ACC112 (cell line): ENCODE measurements at regions not wholly inside any gene's neighbourhood (a gene's known extent, or its start where the extent isn't known, plus 50 kb on each side); places are given as distances from the start of the nearest gene placed in this dataset.
"Not testable (repeated sequence)": the region's sequence is repeated elsewhere in the genome, so short reads cannot be mapped to it uniquely, and the experiment has no call there.

Experiments used
- H2AFZ ChIP-seq: fragments of 200-600 bp; sonication (generic); one replicate; pipeline ENCODE4 v1.6.0; 2017; ENCODE audit warnings: antibody characterized with exemption, low read length; ENCODE audit not compliant: unreplicated experiment
- H3K27ac ChIP-seq: fragments of 200-600 bp; sonication (generic); 2 replicates; pipeline ENCODE4 v1.5.1; 2014; ENCODE audit warnings: low read depth, mild to moderate bottlenecking, antibody characterized with exemption, low read length, moderate library complexity
- H3K27me3 ChIP-seq: fragments of 200-600 bp; sonication (generic); 2 replicates; pipeline ENCODE4 v1.6.1; 2014; ENCODE audit warnings: mild to moderate bottlenecking, antibody characterized with exemption, low read length, moderate library complexity, mixed read lengths; ENCODE audit not compliant: insufficient read depth
- H3K36me3 ChIP-seq: fragments of 200-600 bp; sonication (generic); 2 replicates; pipeline ENCODE4 v1.6.1; 2016; ENCODE audit warnings: mild to moderate bottlenecking, antibody characterized with exemption, low read length, moderate library complexity, mixed read lengths; ENCODE audit not compliant: insufficient read depth
- H3K4me1 ChIP-seq: fragments of 200-600 bp; sonication (generic); one replicate; pipeline ENCODE4 v1.6.1; 2016; ENCODE audit warnings: low read length, mixed read lengths; ENCODE audit not compliant: insufficient read depth, unreplicated experiment, control insufficient read depth
- H3K4me3 ChIP-seq: fragments of 200-600 bp; sonication (generic); 2 replicates; pipeline ENCODE4 v1.5.1; 2014; ENCODE audit warnings: mild to moderate bottlenecking, low read depth, low read length
- H3K79me2 ChIP-seq: fragments of 200-600 bp; sonication (generic); one replicate; pipeline ENCODE4 v1.6.0; 2016; ENCODE audit warnings: low read length; ENCODE audit not compliant: control insufficient read depth, unreplicated experiment, insufficient read depth

DNA sequence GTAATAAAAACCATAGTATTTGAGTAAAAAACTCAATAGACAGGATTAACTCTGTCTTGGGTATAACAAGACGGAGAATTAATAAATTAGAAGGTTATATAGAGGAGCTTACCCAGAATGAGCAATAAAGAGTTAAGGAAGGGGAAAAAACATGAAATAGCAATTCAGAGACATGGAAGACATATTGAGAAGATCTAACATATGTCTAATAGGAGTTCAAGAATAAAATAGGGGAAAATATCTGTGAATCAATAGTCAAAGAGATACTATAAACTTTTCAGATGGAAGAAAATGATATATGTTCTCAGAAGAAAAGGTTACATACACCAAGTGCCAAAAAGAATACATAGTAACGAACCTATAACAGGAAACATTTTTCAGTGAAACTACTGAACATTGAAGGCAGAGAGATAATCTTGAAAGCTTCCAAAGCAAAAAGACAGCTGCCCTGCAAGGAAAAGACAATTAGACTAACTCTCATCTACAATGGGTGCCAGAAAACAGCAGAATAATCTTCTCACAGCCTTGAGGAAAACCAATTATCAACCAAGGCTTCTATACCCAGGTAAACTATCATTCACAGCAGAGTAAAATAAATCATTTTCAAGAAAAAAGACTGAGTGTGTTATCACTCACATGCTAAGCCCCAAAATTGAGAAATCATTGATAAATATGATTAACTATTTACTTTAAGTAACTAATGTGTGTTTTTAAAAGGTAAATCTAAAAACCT is 106.0 kb downstream of the ENC1 start:
- Histone ChIP-seq H3K4me1 (peaks cover 22% of the 10 kb centered on the region), H3K27ac (no peak overlapping the region), H2AFZ (no peak overlapping the region), H3K79me2 (no peaks in the 10 kb centered on the region), H3K27me3 (no peaks in the 10 kb centered on the region), H3K36me3 (no peaks in the 10 kb centered on the region), H3K4me3 (no peak overlapping the region)

DNA sequence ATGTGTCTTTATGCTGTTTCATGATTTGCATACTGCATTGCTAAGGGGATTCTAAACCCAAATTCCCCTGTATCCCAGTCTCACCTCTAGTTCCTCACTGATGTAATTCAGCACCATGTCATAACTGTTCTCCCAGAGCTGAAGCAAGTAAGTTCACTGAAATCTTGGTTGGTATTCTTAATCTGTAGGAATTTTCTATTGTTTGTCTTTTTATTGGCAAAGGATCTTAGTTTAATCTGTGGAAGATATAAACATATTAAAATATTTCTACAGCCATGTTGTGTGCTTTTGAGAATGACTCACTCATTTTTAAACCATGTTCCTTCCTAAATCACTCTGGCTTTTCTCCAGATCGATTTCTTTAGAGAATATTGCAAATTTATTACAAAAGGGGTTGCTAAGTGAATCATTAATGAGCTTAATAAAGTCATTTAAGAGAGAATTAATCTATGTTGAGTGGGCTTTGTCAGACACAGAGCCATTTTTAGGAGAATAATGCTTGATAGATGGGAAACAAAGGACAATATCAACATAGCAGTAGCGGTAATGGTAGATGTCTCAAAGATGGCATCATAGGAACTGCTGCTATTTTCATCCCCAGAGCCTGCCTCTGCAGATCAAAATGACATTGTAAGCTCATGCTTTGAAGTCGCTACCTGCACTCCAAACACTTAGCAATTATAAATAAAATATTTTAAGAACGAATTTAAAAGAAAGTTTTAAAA is 110.0 kb downstream of the ENC1 start:
- H3K4me1 ChIP-seq, result peaks cover 8% of the 10 kb centered on the region
- no peaks in the 10 kb centered on the region for H3K36me3 ChIP-seq
- H3K79me2 ChIP-seq, result no peaks in the 10 kb centered on the region
- H3K27me3 ChIP-seq, result no peaks in the 10 kb centered on the region
- no peak overlapping the region for H3K4me3 ChIP-seq
- peak overlapping the region; percentile 66 for H2AFZ ChIP-seq
- no peak overlapping the region for H3K27ac ChIP-seq

DNA sequence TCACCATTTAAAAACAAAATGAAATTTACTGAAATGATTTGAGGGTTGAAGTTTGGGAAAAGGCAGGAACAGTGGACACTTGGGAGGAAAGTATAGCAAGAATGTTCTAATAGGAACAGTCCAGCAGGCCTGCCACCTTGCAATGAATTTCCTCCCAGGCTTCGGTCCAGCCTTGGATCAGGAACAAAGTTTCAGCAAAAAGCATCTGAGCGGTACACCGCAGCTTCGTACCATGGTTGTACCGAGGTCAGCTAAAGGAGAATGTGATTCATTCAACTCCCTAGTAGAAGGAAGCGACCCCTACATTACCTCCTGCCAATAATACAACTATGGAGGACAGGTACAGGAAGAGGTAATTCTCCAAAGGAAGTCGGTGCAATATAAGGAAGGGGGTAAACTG is 111.4 kb downstream of the ENC1 start:
- Histone ChIP-seq H3K79me2 (no peaks in the 10 kb centered on the region), H3K27ac (no peak overlapping the region), H3K36me3 (no peaks in the 10 kb centered on the region), H3K4me3 (no peak overlapping the region), H3K4me1 (peaks cover 8% of the 10 kb centered on the region), H3K27me3 (no peaks in the 10 kb centered on the region), H2AFZ (no peak overlapping the region)

DNA sequence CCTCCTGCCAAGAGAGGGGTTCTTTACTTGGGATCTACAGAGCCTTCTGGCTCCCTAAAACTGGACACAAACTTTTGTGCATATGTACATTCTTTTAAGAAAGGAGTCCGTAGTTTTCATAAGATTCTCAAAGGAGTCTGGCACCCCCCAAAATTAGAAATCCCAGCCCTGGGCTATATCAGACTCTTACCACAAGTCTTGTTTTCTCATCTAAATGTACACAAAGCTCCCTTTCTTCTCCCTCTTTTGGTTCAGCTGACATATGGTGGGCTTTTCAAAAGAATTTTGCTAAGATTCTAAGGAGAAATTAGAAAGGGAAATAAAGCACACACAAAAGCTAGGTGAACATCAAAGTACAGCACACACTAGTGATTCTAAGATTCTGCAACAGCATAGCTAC is 114.4 kb downstream of the ENC1 start:
- no peaks in the 10 kb centered on the region for H3K79me2 ChIP-seq
- H3K4me1 ChIP-seq, result peaks cover 8% of the 10 kb centered on the region
- no peaks in the 10 kb centered on the region for H3K27me3 ChIP-seq
- no peak overlapping the region for H3K4me3 ChIP-seq
- no peaks in the 10 kb centered on the region for H3K36me3 ChIP-seq
- H3K27ac ChIP-seq, result no peak overlapping the region
- no peak overlapping the region for H2AFZ ChIP-seq

DNA sequence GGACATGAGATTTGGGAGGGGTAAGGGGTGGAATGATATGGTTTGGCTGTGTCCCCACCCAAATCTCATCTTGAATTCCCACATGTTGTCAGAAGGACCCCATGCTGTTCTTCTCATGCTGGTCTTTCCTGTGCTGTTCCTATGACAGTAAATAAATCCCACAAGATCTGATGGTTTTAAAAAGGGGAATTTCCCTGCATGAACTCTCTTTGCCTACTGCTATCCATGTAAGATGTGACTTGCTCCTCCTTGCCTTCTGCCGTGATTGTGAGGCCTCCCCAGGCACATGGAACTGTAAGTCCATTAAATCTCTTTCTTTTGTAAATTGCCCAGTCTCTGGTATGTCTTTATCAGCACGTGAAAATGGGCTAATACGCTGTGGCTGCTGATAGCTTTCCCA is 115.8 kb downstream of the ENC1 start:
- not testable (repeated sequence) for H3K79me2 ChIP-seq, H3K4me3 ChIP-seq, H3K4me1 ChIP-seq, H3K27me3 ChIP-seq, H3K27ac ChIP-seq, H2AFZ ChIP-seq, H3K36me3 ChIP-seq

DNA sequence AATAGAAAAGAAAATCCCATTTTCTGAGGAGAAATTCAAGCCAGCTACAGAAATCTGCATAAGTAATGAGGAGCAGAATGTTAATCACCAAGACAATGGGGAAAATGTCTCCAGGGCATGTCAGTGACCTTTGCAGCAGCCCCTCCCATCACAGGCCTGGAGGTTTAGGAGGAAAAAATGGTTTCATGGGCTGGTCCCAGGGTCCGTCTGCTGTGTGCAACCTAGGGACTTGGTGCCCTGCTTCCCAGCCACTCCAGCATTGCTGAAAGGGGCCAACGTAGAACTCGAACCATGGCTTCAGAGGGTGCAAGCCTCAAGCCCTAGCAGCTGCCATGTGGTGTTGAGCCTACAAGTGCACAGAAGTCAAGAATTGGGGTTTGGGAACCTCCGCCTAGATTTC is 116.8 kb downstream of the ENC1 start:
- H3K27ac ChIP-seq, H3K27me3 ChIP-seq, H3K4me1 ChIP-seq: not testable (repeated sequence)

DNA sequence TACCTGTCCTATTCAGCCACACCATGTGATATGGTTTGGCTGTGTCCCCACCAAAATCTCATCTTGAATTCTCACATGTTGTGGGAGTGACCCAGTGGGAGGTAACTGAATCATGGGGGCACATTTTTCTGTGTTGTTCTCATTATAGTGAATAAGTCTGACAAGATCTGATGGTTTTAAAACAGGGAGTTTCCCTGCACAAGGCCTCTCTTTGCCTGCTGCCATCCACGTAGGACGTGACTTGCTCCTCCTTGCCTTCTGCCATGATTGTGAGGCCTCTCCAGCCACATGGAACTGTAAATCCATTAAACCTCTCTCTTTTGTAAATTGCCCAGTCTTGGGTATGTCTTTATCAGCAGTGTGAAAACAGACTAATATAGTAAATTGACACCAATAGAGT is 117.7 kb downstream of the ENC1 start:
- not testable (repeated sequence) for H3K27ac ChIP-seq

More for the DNA sequence above, 116.8 kb downstream of the ENC1 start:
- not testable (repeated sequence) for H3K36me3 ChIP-seq, H3K4me3 ChIP-seq, H2AFZ ChIP-seq, H3K79me2 ChIP-seq

DNA sequence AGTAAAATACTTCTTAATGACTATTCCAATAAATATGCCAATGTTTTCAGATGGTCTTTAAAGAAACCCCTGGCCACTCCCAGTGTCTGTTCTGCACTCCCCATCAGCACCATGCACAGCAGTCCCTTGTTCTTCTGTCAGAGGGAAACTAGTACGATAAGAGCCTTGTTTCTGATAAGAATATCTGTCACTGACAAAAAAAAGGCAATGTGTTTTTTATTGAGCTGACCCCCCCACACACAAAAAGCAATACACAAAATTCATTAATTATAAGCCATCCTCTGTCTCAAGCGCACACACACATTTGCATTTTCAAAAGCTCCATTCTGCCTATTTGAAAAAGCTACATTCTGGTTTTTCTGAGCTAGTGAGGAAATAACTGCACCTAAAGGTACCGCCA is 119.1 kb downstream of the ENC1 start:
- Histone ChIP-seq H3K4me3 (no peak overlapping the region), H3K36me3 (no peaks in the 10 kb centered on the region), H3K4me1 (peaks cover 21% of the 10 kb centered on the region), H3K27ac (no peak overlapping the region), H3K79me2 (no peaks in the 10 kb centered on the region), H2AFZ (no peak overlapping the region), H3K27me3 (no peaks in the 10 kb centered on the region)

More for the DNA sequence above, 117.7 kb downstream of the ENC1 start:
- not testable (repeated sequence) for H3K27me3 ChIP-seq, H2AFZ ChIP-seq, H3K4me1 ChIP-seq, H3K36me3 ChIP-seq, H3K79me2 ChIP-seq, H3K4me3 ChIP-seq

DNA sequence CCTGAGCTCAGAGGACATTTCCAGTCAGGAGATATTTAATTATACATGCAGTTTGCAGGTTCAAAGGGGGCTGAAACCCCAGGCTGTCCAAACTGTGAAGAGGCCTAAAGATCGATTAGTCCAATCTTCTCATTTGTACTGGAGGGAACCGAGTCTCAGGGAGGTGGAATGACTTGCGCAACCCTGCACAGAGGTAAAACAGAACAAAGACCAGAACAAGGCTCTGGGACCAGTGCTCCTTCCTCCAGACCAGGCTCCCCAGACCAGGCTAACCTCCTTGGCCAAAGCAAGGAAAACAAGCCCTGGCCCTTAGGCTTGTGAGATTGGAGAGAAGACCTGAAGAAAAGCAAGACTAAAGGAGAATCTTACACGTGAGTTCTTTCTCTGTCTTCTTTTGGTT is 120.8 kb downstream of the ENC1 start:
- no peak overlapping the region for H3K27ac ChIP-seq
- peaks cover 26% of the 10 kb centered on the region for H3K4me1 ChIP-seq
- no peaks in the 10 kb centered on the region for H3K36me3 ChIP-seq
- no peaks in the 10 kb centered on the region for H3K27me3 ChIP-seq
- no peaks in the 10 kb centered on the region for H3K79me2 ChIP-seq
- H2AFZ ChIP-seq, result no peak overlapping the region
- H3K4me3 ChIP-seq, result no peak overlapping the region

DNA sequence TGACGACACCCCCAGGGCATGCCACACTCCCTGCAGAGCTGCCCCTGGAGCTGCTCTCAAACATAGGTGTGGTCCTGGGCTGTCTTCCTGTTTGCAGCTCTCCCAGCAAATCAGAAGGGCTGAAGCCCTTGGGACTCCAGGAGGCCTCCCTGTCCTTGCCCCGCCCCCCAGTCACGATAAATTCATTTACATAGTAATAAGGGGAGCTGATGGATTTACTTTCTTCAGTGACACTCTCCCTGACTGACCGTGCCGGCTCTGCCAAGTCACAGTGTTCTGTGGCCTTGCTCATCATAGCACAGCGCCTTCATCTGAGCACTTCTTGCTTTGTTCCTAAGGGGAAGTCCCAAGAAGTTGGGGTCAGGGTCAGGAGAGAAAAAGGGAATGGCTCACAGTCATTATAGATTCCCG is 121.4 kb downstream of the ENC1 start:
- H3K79me2 ChIP-seq, result no peaks in the 10 kb centered on the region
- H3K4me3 ChIP-seq, result no peak overlapping the region
- H3K27ac ChIP-seq, result no peak overlapping the region
- no peaks in the 10 kb centered on the region for H3K27me3 ChIP-seq
- no peaks in the 10 kb centered on the region for H3K36me3 ChIP-seq
- no peak overlapping the region for H2AFZ ChIP-seq
- peaks cover 26% of the 10 kb centered on the region for H3K4me1 ChIP-seq

DNA sequence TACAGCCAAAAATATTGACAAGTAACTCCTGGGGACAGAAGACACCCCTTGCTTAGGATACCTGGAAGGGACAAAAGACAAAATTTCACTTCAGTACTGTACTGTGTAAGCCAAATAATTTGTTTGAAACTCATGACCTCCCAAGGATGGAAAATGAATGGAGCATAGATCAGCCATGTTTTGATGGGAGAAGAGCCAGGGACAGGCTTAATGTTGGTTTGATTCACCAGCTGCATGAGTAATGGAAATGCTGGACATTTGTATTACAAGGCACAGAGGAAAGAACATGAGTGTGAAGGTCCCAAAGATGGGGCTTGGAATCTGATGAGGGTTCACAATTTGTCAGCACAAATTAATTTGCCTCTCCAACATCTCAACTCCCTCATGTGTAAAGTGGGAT is 122.8 kb downstream of the ENC1 start:
- Histone ChIP-seq H3K4me3 (no peak overlapping the region), H3K79me2 (no peaks in the 10 kb centered on the region), H2AFZ (no peak overlapping the region), H3K36me3 (no peaks in the 10 kb centered on the region), H3K27ac (peak overlapping the region; percentile 46), H3K27me3 (no peaks in the 10 kb centered on the region), H3K4me1 (peaks cover 26% of the 10 kb centered on the region)
